HL-60 (cell line): ENCODE measurements at regions not wholly inside any gene's neighbourhood (a gene's known extent, or its start where the extent isn't known, plus 50 kb on each side); places are given as distances from the start of the nearest gene placed in this dataset.

Source experiments
- DNase-seq, 2 experiments: peaks; one replicate each; pipeline ENCODE4 v3.0.0-alpha.2; 2010 to 2020; ENCODE audit warnings: low read depth in 1 of 2, low spot score in 1 of 2
- H3K27ac ChIP-seq: fragments of 250-450 bp; sonication (Bioruptor Pico); replicated peaks from 2 replicates; pipeline ENCODE4 v1.5.1; 2020; ENCODE audit warnings: mild to moderate bottlenecking, moderate library complexity
- H3K27me3 ChIP-seq: fragments of 250-450 bp; sonication (Bioruptor Pico); 2 replicates; pipeline ENCODE4 v1.5.1; 2021; ENCODE audit warnings: mild to moderate bottlenecking, moderate library complexity; ENCODE audit not compliant: insufficient read depth, poor library complexity, severe bottlenecking
- H3K4me3 ChIP-seq: replicated peaks from 2 replicates; pipeline ENCODE4 v1.5.1; 2011; ENCODE audit warnings: mild to moderate bottlenecking, control low read depth, low read length; ENCODE audit not compliant: insufficient read depth
- GABPA ChIP-seq: IDR thresholded peaks from 2 replicates; pipeline ENCODE4 v1.6.1; 2012; ENCODE audit warnings: low read depth
- POLR2AphosphoS5 ChIP-seq: IDR thresholded peaks from 2 replicates; pipeline ENCODE4 v1.6.1; 2012; ENCODE audit warnings: low read depth
- SPI1 ChIP-seq: IDR thresholded peaks from 2 replicates; pipeline ENCODE4 v1.6.1; 2012; ENCODE audit warnings: low read depth, mild to moderate bottlenecking, borderline replicate concordance
- TF ChIP-seq, protein P1 (sequence below): IDR thresholded peaks from one replicate; pipeline ENCODE4 v1.5.1; 2011; ENCODE audit warnings: low read length, control low read depth, inconsistent platforms; ENCODE audit not compliant: insufficient read depth
- TF ChIP-seq, protein P2 (sequence below): IDR thresholded peaks from 2 replicates; pipeline ENCODE4 v1.6.1; 2012; ENCODE audit warnings: low read depth; ENCODE audit not compliant: insufficient replicate concordance

DNA sequence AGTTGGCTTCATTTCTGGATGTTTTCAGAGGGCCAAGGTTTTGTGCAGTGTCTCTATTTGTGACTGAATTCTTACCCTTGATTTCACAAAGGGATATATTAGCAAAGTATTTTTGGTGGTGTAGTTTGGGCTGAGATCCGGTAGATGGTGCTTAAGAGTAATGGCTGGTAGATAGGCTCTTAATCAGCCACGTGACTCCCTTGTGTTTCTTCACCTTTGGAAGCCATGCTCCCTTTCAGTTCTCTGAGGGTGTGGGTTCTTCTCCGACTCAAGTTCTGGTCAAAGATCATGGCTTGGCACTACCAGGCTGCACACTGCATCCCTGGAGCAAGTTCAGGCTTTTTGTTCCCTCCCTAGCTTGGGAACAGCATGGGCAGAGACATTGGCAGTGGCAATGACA is 887.3 kb downstream of the CDH8 start:
- no peak for TF ChIP-seq GABPA
- TF ChIP-seq, protein P1, sequence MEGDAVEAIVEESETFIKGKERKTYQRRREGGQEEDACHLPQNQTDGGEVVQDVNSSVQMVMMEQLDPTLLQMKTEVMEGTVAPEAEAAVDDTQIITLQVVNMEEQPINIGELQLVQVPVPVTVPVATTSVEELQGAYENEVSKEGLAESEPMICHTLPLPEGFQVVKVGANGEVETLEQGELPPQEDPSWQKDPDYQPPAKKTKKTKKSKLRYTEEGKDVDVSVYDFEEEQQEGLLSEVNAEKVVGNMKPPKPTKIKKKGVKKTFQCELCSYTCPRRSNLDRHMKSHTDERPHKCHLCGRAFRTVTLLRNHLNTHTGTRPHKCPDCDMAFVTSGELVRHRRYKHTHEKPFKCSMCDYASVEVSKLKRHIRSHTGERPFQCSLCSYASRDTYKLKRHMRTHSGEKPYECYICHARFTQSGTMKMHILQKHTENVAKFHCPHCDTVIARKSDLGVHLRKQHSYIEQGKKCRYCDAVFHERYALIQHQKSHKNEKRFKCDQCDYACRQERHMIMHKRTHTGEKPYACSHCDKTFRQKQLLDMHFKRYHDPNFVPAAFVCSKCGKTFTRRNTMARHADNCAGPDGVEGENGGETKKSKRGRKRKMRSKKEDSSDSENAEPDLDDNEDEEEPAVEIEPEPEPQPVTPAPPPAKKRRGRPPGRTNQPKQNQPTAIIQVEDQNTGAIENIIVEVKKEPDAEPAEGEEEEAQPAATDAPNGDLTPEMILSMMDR: no peak
- TF ChIP-seq SPI1: no peak
- no peak for TF ChIP-seq POLR2AphosphoS5
- TF ChIP-seq, protein P2, sequence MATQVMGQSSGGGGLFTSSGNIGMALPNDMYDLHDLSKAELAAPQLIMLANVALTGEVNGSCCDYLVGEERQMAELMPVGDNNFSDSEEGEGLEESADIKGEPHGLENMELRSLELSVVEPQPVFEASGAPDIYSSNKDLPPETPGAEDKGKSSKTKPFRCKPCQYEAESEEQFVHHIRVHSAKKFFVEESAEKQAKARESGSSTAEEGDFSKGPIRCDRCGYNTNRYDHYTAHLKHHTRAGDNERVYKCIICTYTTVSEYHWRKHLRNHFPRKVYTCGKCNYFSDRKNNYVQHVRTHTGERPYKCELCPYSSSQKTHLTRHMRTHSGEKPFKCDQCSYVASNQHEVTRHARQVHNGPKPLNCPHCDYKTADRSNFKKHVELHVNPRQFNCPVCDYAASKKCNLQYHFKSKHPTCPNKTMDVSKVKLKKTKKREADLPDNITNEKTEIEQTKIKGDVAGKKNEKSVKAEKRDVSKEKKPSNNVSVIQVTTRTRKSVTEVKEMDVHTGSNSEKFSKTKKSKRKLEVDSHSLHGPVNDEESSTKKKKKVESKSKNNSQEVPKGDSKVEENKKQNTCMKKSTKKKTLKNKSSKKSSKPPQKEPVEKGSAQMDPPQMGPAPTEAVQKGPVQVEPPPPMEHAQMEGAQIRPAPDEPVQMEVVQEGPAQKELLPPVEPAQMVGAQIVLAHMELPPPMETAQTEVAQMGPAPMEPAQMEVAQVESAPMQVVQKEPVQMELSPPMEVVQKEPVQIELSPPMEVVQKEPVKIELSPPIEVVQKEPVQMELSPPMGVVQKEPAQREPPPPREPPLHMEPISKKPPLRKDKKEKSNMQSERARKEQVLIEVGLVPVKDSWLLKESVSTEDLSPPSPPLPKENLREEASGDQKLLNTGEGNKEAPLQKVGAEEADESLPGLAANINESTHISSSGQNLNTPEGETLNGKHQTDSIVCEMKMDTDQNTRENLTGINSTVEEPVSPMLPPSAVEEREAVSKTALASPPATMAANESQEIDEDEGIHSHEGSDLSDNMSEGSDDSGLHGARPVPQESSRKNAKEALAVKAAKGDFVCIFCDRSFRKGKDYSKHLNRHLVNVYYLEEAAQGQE: no peak
- Histone ChIP-seq H3K27ac (no peak overlapping the region), H3K27me3 (no peaks in the 10 kb centered on the region), H3K4me3 (no peak overlapping the region)
- DNase-seq: no peak

DNA sequence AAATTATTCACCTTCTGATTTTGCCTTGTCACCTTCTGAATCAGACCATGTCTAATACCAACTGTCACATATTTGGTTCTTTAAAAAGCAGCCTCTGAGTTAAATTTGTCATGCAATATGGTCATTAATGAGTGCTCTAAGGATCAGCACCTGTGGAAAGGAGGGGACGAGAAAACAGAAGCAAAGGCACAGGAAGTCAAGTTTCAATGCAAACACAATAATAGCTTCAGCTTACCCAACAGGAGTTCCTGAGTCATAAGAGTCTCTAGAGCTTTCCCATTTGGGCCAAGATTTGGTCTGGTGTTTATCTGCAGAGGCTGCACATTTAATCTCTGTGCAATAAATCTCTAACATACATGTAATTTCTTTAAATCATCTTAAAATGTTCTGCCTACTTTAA is 889.8 kb downstream of the CDH8 start:
- TF ChIP-seq, protein P2: no peak
- TF ChIP-seq GABPA (no peak), POLR2AphosphoS5 (no peak), SPI1 (no peak)
- TF ChIP-seq, protein P1: no peak
- Histone ChIP-seq H3K27ac (no peak overlapping the region), H3K4me3 (no peak overlapping the region), H3K27me3 (no peaks in the 10 kb centered on the region)
- no peak for DNase-seq

DNA sequence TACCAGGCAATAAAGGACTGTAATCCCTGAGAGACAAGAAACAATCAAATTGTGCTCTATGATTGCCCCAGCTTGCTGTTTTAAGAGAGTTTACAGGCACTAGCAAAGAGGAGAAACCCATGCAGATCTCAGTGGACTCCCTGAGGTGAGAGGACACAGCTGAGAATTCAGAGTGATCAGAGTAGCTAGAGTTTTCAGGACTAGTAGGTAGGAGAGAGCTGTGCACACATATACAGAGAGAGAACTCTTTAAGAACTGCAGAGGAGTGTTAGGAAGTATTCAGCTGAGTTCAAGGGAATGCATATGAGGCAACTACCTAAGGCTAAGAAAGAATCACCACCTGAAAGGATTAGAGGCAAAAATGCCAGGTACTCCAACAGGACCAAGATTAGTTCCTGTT is 904.8 kb downstream of the CDH8 start:
- H3K27me3 ChIP-seq: no peaks in the 10 kb centered on the region
- no peak for DNase-seq
- TF ChIP-seq GABPA: no peak
- TF ChIP-seq, protein P1: no peak
- H3K27ac ChIP-seq: no peak overlapping the region
- H3K4me3 ChIP-seq: no peak overlapping the region

DNA sequence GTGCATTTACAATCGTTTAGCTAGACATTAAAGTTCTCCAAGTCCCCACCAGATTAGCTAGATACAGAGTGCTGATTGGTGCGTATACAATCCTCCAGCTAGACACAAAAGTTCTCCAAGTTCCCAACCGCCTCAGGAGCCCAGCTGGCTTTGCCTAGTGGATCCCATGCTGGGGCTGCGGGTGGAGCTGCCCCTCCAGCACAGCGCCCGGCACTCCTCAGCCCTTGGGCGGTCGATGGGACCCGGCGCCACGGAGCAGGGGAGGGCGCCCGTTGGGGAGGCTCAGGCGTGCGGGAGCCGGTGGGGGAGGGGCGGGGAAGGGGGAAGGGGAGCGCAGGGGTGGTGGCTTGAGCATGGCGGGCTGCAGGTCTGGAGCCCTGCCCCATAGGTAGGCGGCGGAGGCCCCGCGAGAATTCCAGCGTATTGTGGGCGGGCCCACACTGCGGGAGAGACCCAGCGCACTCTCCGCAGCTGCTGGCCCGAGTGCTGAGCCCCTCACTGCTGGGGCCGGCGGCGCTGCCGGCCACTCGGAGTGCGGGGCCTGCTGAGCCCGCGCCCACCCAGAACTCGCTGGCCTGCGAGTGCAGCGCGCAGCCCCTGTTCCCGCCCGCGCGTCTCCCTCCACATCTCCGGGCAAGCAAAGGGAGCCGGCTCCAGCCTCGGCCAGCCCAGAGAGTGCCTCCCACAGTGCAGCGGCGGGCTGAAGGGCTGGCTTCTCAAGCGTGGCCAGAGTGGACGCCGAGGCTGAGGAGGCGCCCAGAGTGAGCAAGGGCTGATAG is 907.5 kb downstream of the CDH8 start:
- no peak for DNase-seq
- no peaks in the 10 kb centered on the region for H3K27me3 ChIP-seq
- no peak for TF ChIP-seq POLR2AphosphoS5
- TF ChIP-seq, protein P2: no peak
- TF ChIP-seq, protein P1: no peak
- no peak for TF ChIP-seq GABPA
- TF ChIP-seq SPI1: no peak
- no peak overlapping the region for H3K4me3 ChIP-seq
- no peak overlapping the region for H3K27ac ChIP-seq
